PC-3 (cell line): ENCODE measurements at regions not wholly inside any gene's neighbourhood (a gene's known extent, or its start where the extent isn't known, plus 50 kb on each side); places are given as distances from the start of the nearest gene placed in this dataset.

ENCODE experiments used
- ATAC-seq: fragments of 200-7000 bp; cut with Tn5 transposase; 2 replicates; pipeline ENCODE4 v1.9.1; 2020; ENCODE audit warnings: mild to moderate bottlenecking, moderate library complexity
- BruUV-seq: library from RNA; stranded (reverse); fragments of 400-500 nt; replicated peaks from 2 replicates; lab custom pipeline; 2021; lab: Mats Ljungman, UMichigan
- CTCF ChIA-PET: fragments of 300-600 bp; sonication (Branson Sonifier 250); formaldehyde crosslinking; loops from one replicate; lab custom pipeline; 2022; ENCODE audit warnings: antibody characterized with exemption; lab: Charles Lee
- POLR2A ChIA-PET: fragments of 300-600 bp; sonication (Branson Sonifier 250); formaldehyde crosslinking; loops from one replicate; lab custom pipeline; 2022; ENCODE audit warnings: antibody characterized with exemption; ENCODE audit not compliant: unreplicated experiment; lab: Charles Lee
- DNase-seq: peaks from one replicate; pipeline ENCODE4 v3.0.0-alpha.2; 2015
- H2AFZ ChIP-seq: fragments of 300-600 bp; sonication (generic); 2 replicates; pipeline ENCODE4 v1.6.0; 2016; ENCODE audit warnings: antibody characterized with exemption, low read length
- H3F3A ChIP-seq: fragments of 300-600 bp; sonication (generic); one replicate; pipeline ENCODE4 v1.6.0; 2017; ENCODE audit warnings: antibody characterized with exemption, low read length, control low read depth, mild to moderate bottlenecking; ENCODE audit not compliant: unreplicated experiment
- H3K27ac ChIP-seq: fragments of 300-600 bp; sonication (generic); 2 replicates; pipeline ENCODE4 v1.5.1; 2016; ENCODE audit warnings: mild to moderate bottlenecking, low read length
- H3K27me3 ChIP-seq: fragments of 300-600 bp; sonication (generic); 2 replicates; pipeline ENCODE4 v1.6.1; 2016; ENCODE audit warnings: low read length, mixed read lengths
- H3K36me3 ChIP-seq: fragments of 300-600 bp; sonication (generic); 2 replicates; pipeline ENCODE4 v1.6.1; 2016; ENCODE audit warnings: low read depth, mixed run types, low read length, mixed read lengths
- H3K4me1 ChIP-seq: fragments of 300-600 bp; sonication (generic); 2 replicates; pipeline ENCODE4 v1.5.1; 2016; ENCODE audit warnings: low read length; ENCODE audit not compliant: insufficient read depth
- H3K4me2 ChIP-seq: fragments of 300-600 bp; sonication (generic); 2 replicates; pipeline ENCODE4 v1.6.0; 2016; ENCODE audit warnings: low read length
- H3K4me3 ChIP-seq: fragments of 300-600 bp; sonication (generic); 2 replicates; pipeline ENCODE4 v1.5.1; 2016; ENCODE audit warnings: mild to moderate bottlenecking, low read length, mixed read lengths
- H3K79me2 ChIP-seq: fragments of 300-600 bp; sonication (generic); 2 replicates; pipeline ENCODE4 v1.6.1; 2017; ENCODE audit warnings: low read length, mixed read lengths
- H3K9ac ChIP-seq: fragments of 300-600 bp; sonication (generic); 2 replicates; pipeline ENCODE4 v1.6.0; 2016; ENCODE audit warnings: mild to moderate bottlenecking, low read length
- H3K9me2 ChIP-seq: fragments of 300-600 bp; sonication (generic); replicated peaks from 2 replicates; pipeline ENCODE4 v1.6.1; 2016; ENCODE audit warnings: mixed run types, low read length, mixed read lengths
- H3K9me3 ChIP-seq: fragments of 300-600 bp; sonication (generic); 2 replicates; pipeline ENCODE4 v1.6.1; 2016; ENCODE audit warnings: low read length, mixed read lengths
- H4K20me1 ChIP-seq: fragments of 300-600 bp; sonication (generic); 2 replicates; pipeline ENCODE4 v1.6.1; 2016; ENCODE audit warnings: low read length, mixed read lengths
- CTCF ChIP-seq: fragments of 300-600 bp; sonication (generic); conservative IDR thresholded peaks from 2 replicates; pipeline ENCODE4 v1.5.1; 2017; ENCODE audit warnings: antibody characterized with exemption, low read depth, mild to moderate bottlenecking, low read length
- EZH2 ChIP-seq: fragments of 300-600 bp; sonication (generic); IDR thresholded peaks from one replicate; pipeline ENCODE4 v1.6.1; 2017; ENCODE audit warnings: antibody characterized with exemption, mild to moderate bottlenecking, low read length; ENCODE audit not compliant: unreplicated experiment
- EZH2phosphoT487 ChIP-seq: fragments of 300-600 bp; sonication (generic); IDR thresholded peaks from 2 replicates; pipeline ENCODE4 v1.6.1; 2018; ENCODE audit warnings: mild to moderate bottlenecking, antibody characterized with exemption, low read length, borderline replicate concordance
- intact Hi-C: fragments of 100-400 bp; cut with micrococcal nuclease; formaldehyde crosslinking; loops from 2 replicates; pipeline ENCODE4 v1.9.0; 2023

DNA sequence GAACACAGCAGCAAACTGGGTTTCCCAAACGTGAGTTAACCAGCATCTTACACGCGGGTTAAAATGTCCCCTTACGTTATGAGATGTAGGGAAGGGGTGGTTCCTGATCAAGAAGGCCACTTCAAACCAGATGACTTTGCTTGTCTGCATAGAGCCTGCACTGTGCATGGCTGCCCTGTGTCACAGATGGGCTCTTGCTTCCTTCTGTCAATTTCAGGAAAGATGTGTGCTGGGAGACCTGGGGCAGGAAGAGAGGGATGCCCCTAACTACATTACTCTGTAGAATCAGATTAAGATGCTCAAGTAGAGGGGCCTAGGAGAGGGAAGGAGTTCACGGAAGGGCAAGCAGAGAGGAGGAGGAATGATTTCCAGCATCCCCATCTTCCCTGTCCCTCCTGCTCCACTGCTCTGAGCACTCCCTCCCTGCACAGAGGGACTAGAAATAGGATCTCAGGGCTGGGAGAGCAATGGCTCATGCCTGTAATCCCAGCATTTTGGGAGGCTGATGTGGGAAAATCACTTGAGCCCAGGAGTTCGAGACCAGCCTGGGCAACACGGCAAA, 63.5 kb upstream of the ZMYND8 start:
- no peaks in the 10 kb centered on the region for H3K9me2 ChIP-seq
- no peaks in the 10 kb centered on the region for H3K36me3 ChIP-seq
- CTCF ChIA-PET = no interaction called here
- H3K9ac ChIP-seq = no peak overlapping the region
- H3K4me3 ChIP-seq = no peak overlapping the region
- POLR2A ChIA-PET = no interaction called here
- H3K79me2 ChIP-seq = no peaks in the 10 kb centered on the region
- DNase-seq (no peak), ATAC-seq (no peak)
- no peak overlapping the region for H2AFZ ChIP-seq
- no peaks in the 10 kb centered on the region for H4K20me1 ChIP-seq
- H3K27ac ChIP-seq = no peak overlapping the region
- intact Hi-C loops = no loop called here
- no peak overlapping the region for H3K4me2 ChIP-seq
- H3K9me3 ChIP-seq = no peaks in the 10 kb centered on the region
- no peaks in the 10 kb centered on the region for H3K27me3 ChIP-seq
- BruUV-seq = no TSS peak
- no peak for TF ChIP-seq EZH2phosphoT487
- no peak for TF ChIP-seq EZH2
- H3F3A ChIP-seq = no peaks in the 10 kb centered on the region
- peaks cover 9% of the 10 kb centered on the region for H3K4me1 ChIP-seq

DNA sequence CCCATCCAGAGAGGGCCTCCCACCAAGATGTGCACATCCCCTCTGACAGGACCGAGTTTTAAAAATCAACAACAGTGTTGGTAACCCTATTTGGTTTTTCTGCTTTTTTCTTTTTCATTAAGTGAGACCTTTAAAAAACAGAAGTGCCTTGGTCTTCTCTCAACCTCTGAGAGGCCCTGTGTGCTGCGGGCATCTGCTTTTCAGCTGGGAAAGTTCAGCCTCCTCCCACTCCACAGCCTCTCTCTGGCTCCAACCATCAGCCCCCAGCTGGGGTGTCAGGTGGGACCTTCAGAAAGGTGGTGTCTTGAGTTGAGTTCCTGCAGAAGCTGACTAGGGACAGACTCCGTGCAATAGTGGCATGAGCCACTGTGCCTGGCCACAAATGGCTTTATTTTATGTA, 64.6 kb upstream of the ZMYND8 start:
- TF ChIP-seq EZH2phosphoT487 = no peak
- TF ChIP-seq CTCF = no peak
- TF ChIP-seq EZH2 = no peak
- H3K9me2 ChIP-seq = no peaks in the 10 kb centered on the region
- DNase-seq (no peak), ATAC-seq (no peak)
- no peak overlapping the region for H3K9ac ChIP-seq
- no peaks in the 10 kb centered on the region for H3F3A ChIP-seq
- no peaks in the 10 kb centered on the region for H4K20me1 ChIP-seq
- H3K36me3 ChIP-seq = no peaks in the 10 kb centered on the region
- BruUV-seq = no TSS peak
- H3K9me3 ChIP-seq = no peaks in the 10 kb centered on the region
- H3K27me3 ChIP-seq = no peaks in the 10 kb centered on the region
- no peak overlapping the region for H3K27ac ChIP-seq
- ChIA-PET CTCF (no interaction called here), POLR2A (no interaction called here)
- peaks cover 9% of the 10 kb centered on the region for H3K4me1 ChIP-seq
- H3K4me3 ChIP-seq = no peak overlapping the region
- no peak overlapping the region for H2AFZ ChIP-seq
- H3K79me2 ChIP-seq = no peaks in the 10 kb centered on the region
- H3K4me2 ChIP-seq = no peak overlapping the region
- intact Hi-C loops = no loop called here

DNA sequence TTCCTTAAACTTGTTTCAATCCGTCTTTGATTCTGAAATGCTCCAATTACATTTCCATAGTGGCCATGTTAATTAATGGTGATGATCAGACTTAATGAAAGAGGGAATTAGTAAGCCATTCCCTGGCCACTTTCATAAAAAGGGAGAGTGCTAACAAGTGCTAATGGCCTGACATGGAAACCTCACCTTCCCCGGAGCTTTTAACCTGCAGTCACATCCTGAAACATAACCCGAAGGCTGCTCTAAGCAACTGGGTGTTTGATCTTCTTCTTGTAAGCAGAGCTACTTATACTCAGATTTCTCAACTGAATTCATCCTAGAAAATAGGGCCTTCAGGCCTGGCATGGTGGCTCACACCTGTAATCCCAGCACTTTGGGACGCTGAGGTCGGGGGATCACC, 67.1 kb upstream of the ZMYND8 start:
- Histone ChIP-seq H3K4me3 (no peak overlapping the region), H3K27ac (no peak overlapping the region), H3K27me3 (no peaks in the 10 kb centered on the region), H3K4me2 (no peak overlapping the region), H3K9me2 (no peaks in the 10 kb centered on the region), H3F3A (no peaks in the 10 kb centered on the region), H2AFZ (no peak overlapping the region), H4K20me1 (no peaks in the 10 kb centered on the region), H3K4me1 (no peaks in the 10 kb centered on the region), H3K79me2 (no peaks in the 10 kb centered on the region), H3K9me3 (peaks cover 18% of the 10 kb centered on the region), H3K36me3 (no peaks in the 10 kb centered on the region), H3K9ac (no peak overlapping the region)
- DNase-seq (no peak), ATAC-seq (no peak)
- BruUV-seq = no TSS peak
- ChIA-PET POLR2A (no interaction called here), CTCF (no interaction called here)
- TF ChIP-seq EZH2 (no peak), CTCF (no peak), EZH2phosphoT487 (no peak)
- intact Hi-C loops = no loop called here
